ENCODE measurements at regions not wholly inside any gene's neighbourhood (a gene's known extent, or its start where the extent isn't known, plus 50 kb on each side); places are given as distances from the start of the nearest gene placed in this dataset.

- Histone ChIP-seq H3K9me3 (ENCODE audit: insufficient read depth, low read depth, low read length) (no peaks in the 10 kb centered on the region), H3K36me3 (ENCODE audit: insufficient read depth, low read length) (no peaks in the 10 kb centered on the region), H3K79me2 (ENCODE audit: insufficient read depth, low read length) (no peaks in the 10 kb centered on the region), H4K20me1 (ENCODE audit: insufficient read depth, low read length, poor library complexity, severe bottlenecking) (no peaks in the 10 kb centered on the region), H3K4me1 (ENCODE audit: insufficient read depth, low read length, poor library complexity, severe bottlenecking) (peaks cover 6% of the 10 kb centered on the region), H3F3A (ENCODE audit: low read depth) (no peaks in the 10 kb centered on the region), H3K4me2 (ENCODE audit: low read depth, low read length, poor library complexity, severe bottlenecking) (no peak overlapping the region), H3K27me3 (ENCODE audit: insufficient read depth, low read length, poor library complexity, severe bottlenecking) (no peaks in the 10 kb centered on the region), H3K4me3 (ENCODE audit: low read length, poor library complexity, severe bottlenecking) (no peak overlapping the region), H2AFZ (ENCODE audit: low read length) (no peak overlapping the region), H3K9ac (ENCODE audit: low read depth, low read length, poor library complexity, severe bottlenecking) (no peak overlapping the region), H3K9me2 (replicated peaks; ENCODE audit: low read depth, low read length) (no peaks in the 10 kb centered on the region)
- TF ChIP-seq EZH2phosphoT487 (IDR thresholded peaks at IDR 0.05; ENCODE audit: borderline replicate concordance) = no peak
- no peak for TF ChIP-seq CTCF (conservative IDR thresholded peaks at IDR 0.05; ENCODE audit: low read length)
Observed at GRCh38 chr6:3635482-3635881, 116.0 kb downstream of the PXDC1 start.

- Histone ChIP-seq H3K9me2 (replicated peaks; ENCODE audit: low read depth, low read length) (no peaks in the 10 kb centered on the region), H4K20me1 (ENCODE audit: insufficient read depth, low read length, poor library complexity, severe bottlenecking) (no peaks in the 10 kb centered on the region), H3F3A (ENCODE audit: low read depth) (no peaks in the 10 kb centered on the region), H3K4me1 (ENCODE audit: insufficient read depth, low read length, poor library complexity, severe bottlenecking) (peaks cover 16% of the 10 kb centered on the region), H3K9ac (ENCODE audit: low read depth, low read length, poor library complexity, severe bottlenecking) (no peak overlapping the region), H3K36me3 (ENCODE audit: insufficient read depth, low read length) (no peaks in the 10 kb centered on the region), H3K27me3 (ENCODE audit: insufficient read depth, low read length, poor library complexity, severe bottlenecking) (no peaks in the 10 kb centered on the region), H3K4me3 (ENCODE audit: low read length, poor library complexity, severe bottlenecking) (no peak overlapping the region), H3K4me2 (ENCODE audit: low read depth, low read length, poor library complexity, severe bottlenecking) (no peak overlapping the region), H3K79me2 (ENCODE audit: insufficient read depth, low read length) (no peaks in the 10 kb centered on the region), H3K9me3 (ENCODE audit: insufficient read depth, low read depth, low read length) (no peaks in the 10 kb centered on the region), H2AFZ (ENCODE audit: low read length) (no peak overlapping the region)
- TF ChIP-seq CTCF (conservative IDR thresholded peaks at IDR 0.05; ENCODE audit: low read length) (no peak), EZH2phosphoT487 (IDR thresholded peaks at IDR 0.05; ENCODE audit: borderline replicate concordance) (no peak)
Observed at GRCh38 chr6:3634280-3634816, 117.2 kb downstream of the PXDC1 start.

- no peaks in the 10 kb centered on the region for H3K9me3 ChIP-seq (ENCODE audit: insufficient read depth, low read depth, low read length)
- no peak overlapping the region for H2AFZ ChIP-seq (ENCODE audit: low read length)
- peaks cover 22% of the 10 kb centered on the region for H3K4me1 ChIP-seq (ENCODE audit: insufficient read depth, low read length, poor library complexity, severe bottlenecking)
- H3K9ac ChIP-seq (ENCODE audit: low read depth, low read length, poor library complexity, severe bottlenecking) = no peak overlapping the region
- no peak overlapping the region for H3K4me2 ChIP-seq (ENCODE audit: low read depth, low read length, poor library complexity, severe bottlenecking)
- H3K27me3 ChIP-seq (ENCODE audit: insufficient read depth, low read length, poor library complexity, severe bottlenecking) = no peaks in the 10 kb centered on the region
- H3K9me2 ChIP-seq (replicated peaks; ENCODE audit: low read depth, low read length) = no peaks in the 10 kb centered on the region
- H3K4me3 ChIP-seq (ENCODE audit: low read length, poor library complexity, severe bottlenecking) = no peak overlapping the region
- H3K79me2 ChIP-seq (ENCODE audit: insufficient read depth, low read length) = no peaks in the 10 kb centered on the region
- no peaks in the 10 kb centered on the region for H3K36me3 ChIP-seq (ENCODE audit: insufficient read depth, low read length)
- H4K20me1 ChIP-seq (ENCODE audit: insufficient read depth, low read length, poor library complexity, severe bottlenecking) = no peaks in the 10 kb centered on the region
- TF ChIP-seq CTCF (conservative IDR thresholded peaks at IDR 0.05; ENCODE audit: low read length) = no peak
- TF ChIP-seq EZH2phosphoT487 (IDR thresholded peaks at IDR 0.05; ENCODE audit: borderline replicate concordance) = no peak
- no peaks in the 10 kb centered on the region for H3F3A ChIP-seq (ENCODE audit: low read depth)
Observed at GRCh38 chr6:3633711-3634110, 117.8 kb downstream of the PXDC1 start.
